GM19395 (cell line): ENCODE measurements at regions not wholly inside any gene's neighbourhood (a gene's known extent, or its start where the extent isn't known, plus 50 kb on each side); places are given as distances from the start of the nearest gene placed in this dataset.
A peak's percentile ranks its signal among the peaks of the same experiment; 100 is the strongest.

Experiments
- ATAC-seq: cut with Tn5 transposase; IDR thresholded peaks from one replicate; pipeline ENCODE4 v1.9.1; 2021; ENCODE audit warnings: mild to moderate bottlenecking, moderate library complexity; ENCODE audit not compliant: unreplicated experiment

DNA sequence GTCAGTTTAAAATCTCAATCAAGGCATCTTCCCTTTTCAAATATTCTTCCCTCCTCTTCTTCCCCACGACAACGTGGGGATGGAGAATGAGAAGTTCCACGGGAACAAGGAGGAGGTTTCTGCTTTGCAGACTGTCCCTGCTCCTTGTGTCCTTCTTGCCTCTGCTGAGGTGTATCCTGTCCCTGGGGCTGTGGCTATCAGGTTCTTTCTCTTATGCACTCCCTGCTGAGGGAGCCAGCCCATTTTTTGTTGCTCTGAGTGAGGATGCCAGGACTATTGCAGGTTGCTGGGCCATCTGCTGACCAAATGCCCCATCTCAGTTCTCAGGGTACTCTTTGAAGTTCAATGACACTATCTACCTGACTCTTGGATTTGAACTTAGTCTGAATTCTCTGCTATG is 533.6 kb downstream of the RNF144B start:
- ATAC-seq = no peak

DNA sequence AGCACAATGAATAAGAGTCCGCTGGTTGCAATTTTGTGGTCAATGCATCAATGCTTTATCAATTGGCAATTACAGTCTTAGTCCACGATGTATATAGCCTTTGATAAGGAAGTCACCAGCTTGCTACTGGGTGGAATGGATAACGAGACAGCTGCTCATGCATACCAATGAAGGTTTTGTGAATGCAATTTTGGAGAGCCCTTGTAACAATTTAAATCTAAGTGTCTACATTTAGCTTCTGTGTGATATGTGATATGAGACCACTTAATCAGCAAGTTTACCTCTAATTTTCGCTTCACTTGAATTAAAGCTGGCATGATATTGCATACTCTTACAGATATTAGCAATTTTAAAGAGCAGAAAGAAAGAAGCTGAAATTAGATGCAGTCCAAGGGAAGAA is 543.9 kb downstream of the RNF144B start:
- no peak for ATAC-seq

DNA sequence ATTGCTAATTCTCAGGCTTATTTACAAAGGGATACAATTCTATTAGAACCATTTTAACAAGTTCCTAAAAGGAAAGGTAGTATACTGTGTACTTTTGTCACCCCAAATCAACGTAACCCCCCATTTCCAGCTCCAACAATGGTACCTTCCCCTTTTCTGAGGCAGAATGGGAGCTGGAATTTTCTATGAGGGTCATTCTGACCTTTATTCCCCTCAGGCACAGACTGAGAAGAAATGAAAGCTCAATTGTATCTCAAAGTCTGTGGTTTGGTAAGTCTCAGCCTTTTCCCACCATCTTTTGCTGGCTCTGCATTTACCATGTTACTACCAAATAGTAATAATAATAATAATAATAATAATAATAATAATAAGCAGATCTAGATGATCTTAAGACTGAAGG is 571.0 kb downstream of the RNF144B start:
- ATAC-seq = no peak

DNA sequence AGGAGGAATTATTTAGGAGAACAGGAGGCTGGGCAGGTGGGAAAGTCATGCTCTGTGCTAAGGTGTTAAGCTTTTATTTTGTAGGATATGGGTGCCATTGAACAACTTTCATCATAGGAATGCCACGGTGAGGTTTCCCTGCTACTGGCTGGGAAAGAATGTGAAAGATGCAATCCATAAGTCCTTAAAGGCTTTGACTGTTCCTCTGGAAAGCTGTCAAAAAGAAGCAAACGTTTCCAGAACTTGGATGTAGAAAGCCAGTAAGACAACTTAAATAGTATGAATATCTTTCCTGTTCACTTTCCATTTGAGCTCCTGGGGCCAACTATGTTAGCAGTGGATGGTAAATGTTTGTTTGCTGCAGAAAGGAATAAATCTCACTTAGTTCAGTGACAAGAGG is 574.4 kb downstream of the RNF144B start:
- no peak for ATAC-seq

DNA sequence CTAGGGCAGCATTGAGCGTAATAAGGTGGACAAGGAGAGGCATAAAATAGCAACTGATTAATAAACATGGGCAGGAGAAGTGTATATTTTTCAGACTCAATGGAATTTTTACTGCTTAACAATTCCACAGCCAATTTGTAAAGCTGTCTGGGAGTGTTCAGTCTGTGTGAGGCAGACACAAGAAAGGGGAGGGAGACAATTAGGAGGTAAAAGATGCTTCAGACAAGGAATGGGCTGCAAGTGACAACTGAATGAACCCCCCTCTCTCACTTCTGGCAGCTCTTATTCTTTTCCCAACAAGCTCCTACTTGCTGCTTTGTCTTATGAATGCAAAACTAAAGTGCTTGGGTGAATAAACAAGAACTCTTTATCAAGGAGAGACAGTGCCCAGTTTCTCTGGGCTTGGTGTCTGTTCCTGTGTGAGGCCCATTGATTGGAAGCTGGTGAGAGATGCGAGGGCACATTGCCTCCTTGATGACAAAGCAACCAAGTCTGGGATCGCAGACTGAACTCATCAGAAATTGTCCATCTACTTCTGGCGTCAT is 575.3 kb downstream of the RNF144B start:
- ATAC-seq = no peak

DNA sequence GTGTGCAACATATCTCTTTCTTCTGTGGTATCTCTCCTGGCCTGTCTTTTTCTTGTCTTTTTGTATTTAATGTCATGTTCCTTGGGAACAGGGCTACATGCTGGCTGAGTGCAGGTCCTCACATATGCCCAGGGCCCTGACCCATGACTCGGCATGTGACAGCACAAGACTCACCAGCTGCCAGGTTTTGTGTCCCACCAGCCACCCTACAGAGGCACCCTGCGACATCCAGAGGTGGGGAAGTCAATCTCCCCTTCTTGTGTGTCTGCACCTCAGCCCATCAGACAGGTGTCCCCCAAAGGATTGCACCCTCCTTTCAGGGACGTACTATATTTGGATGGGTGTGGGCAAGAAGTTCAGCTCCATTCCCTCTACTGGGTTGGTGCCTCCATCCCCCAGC is 576.3 kb downstream of the RNF144B start:
- no peak for ATAC-seq

DNA sequence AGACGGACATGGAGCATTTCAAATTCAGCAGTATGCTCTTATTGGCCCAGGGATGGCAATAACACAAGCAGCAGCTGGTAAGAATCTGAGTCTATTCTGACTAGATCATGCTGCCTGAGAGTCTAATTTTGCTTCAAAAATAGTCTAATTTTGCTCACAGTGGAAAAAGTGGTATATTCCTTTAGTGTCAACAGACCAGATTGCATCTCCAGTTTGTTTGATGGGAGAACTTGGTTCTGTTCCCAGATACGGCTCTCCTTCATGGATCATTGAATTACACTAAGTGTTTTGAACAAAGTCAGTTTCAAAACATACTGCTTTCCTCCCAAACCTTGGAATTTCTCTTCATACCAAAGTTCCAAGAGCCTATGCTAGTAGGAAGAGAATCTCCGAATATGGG is 586.1 kb downstream of the RNF144B start:
- ATAC-seq = no peak

DNA sequence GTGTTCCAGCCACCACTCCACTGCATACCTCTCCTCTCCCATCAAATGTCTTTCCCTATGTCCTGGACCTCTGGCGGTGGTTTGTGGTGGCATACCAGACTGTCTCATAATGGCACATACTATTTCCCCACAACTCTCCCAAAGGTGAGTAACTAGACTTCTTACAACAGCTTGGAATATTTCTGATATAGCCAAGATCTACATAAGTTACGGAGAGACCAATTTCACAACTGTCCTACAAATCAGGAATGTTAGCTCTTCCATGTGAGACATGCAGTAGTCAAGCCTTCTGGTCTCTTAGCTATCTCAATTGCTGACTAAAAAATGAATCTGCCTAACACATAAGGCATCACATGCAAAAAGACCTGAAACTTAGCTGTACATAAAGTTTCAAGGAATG is 588.9 kb downstream of the RNF144B start:
- no peak for ATAC-seq

DNA sequence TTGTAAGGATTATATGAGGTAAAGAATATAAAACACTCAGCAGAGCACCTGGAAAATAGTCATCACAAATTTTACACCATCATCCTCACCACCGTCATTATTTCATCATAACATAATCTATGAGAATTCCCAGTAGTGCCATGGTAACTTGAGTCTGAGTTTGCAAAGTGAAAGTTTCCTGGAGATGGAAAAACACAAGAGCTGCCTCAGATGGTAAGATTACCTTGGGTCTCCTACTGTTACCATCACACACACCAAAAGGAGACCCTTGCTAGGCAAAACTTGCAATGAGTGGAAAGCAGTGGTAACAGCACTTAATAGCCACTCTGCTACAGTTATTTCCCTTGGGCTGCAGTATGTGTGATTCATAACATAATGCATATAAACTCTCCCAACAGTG is 589.8 kb downstream of the RNF144B start:
- no peak for ATAC-seq

DNA sequence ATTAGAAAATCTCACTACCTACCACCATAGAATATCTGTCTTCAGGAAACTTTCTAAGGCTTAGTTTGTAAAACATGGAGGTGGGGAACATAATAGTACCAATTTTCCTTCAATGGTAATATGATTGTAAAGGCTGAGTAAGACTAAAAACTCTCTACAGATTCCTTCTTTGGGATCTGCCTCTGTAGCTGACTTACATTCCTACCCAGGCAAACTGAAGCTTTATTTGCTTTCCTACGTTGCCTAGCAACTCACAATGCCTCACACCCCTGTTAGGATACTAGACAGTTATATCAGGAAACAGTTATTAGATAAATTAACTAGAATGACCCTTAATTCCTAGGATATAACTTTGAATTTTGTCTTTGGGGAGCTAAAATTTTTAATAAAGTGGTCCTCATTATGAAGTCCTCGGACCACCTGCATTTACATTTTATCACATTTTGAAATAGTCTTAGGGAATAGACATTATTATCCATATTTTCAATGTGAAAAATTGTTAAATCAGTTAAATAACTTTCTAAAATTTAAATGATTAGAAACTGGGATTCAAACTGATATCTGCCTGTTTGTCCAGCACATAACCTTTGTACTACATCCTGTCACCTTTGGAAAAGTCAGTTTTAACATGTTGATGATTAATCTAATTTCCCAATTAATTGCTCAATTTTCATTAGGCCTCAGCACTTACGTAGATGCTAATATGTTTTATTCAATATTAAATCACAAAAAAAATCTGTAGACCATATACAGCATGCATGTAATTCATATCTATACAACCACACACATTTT is 591.4 kb downstream of the RNF144B start:
- ATAC-seq = no peak

DNA sequence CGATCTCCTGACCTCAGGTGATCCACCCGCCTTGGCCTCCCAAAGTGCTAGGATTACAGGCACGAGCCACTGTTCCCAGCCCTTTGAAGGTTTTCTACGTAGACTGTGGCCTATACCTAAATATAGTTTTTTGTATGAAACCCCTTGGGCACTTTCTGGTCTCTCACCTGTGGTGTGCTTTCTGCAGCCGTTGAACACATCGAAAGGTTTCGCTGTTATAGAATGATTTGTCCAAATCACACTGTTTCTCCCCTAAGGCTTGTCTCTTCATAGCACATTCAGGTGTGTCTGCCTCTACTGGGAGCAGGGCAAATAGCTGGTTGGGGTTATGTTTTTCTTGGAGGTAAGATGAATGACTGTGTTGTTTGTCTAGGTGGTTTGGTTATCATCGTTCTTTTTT is 597.9 kb downstream of the RNF144B start:
- no peak for ATAC-seq

DNA sequence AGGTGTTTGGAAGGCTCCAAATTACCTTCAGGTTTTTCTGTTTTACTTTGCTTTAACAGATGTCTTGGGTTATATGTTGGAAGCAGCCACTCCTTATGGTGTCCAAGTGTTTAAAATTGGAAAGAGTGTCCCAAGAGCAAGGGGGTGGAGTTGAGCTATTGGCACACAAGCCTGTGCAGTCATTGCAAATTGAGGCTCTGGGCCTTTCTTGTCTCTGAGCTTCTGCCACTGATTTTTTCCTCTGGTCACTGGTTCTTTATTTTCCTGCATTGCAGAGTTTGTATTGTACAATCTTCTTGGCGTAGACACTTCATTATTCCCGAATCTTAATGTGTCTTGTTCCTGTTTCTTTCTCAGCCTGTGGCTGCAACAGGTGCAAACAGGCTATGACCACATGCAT is 598.8 kb downstream of the RNF144B start:
- no peak for ATAC-seq

DNA sequence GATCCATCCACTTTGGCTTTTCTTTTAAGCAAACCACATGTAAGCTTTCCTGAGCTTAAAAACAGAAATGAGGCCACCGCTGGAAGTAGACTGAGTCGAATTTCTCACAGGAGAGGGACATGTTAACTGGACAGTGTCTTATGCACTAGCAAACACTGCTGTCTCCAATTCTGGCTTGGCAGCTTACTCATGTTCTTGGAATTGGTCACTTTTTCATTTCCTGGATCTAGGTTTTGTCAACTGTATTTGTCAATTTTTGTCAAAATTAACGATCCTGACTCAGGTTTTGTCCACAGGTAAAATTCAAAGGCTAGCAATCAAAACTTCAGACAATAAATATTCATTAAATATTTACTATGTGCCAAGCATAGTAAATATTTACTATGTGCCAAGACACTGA is 601.5 kb downstream of the RNF144B start:
- no peak for ATAC-seq

DNA sequence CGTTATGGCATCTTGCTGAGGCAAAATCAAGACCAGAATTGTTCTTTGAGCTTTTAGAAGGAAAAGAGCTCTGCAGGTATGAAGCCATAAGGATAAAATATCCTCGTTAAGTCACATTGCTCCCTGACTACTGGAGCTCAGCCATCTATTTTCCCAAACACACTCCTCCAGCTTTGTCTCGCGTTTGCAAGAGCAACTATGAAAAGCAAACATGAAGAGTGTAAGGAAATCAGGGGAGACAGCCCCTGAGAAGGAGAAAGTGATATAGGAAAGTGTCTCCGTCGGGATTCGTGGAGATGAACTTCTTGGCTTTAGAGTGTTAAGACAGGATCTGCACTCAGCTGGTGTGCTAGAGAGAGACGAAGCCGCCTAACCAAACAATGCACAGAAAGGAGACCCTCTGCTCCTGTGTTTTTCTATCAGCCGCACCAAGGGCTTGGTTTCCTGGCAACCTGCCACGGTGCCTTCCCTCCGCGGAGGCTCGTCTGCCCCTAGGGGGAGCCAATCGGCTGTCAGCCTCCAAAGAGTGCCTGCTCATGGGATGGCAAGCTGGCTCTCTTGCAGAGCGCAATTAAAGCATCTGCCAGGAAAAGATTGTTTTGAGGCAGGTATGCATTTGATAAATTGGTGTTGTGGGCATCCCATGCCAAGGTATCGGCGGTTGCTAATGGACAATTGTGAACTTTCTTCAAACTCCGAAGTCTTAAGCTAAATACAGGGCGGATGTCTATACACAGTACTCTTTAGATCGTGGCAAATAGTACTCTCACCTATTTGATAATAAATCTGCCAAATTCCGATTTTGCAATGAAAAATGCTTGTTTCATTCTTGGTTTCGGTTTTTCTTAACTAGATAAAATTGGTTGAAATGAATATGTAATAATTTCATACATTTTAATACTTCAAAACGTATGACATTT is 603.2 kb downstream of the RNF144B start:
- peak; percentile 87 for ATAC-seq

DNA sequence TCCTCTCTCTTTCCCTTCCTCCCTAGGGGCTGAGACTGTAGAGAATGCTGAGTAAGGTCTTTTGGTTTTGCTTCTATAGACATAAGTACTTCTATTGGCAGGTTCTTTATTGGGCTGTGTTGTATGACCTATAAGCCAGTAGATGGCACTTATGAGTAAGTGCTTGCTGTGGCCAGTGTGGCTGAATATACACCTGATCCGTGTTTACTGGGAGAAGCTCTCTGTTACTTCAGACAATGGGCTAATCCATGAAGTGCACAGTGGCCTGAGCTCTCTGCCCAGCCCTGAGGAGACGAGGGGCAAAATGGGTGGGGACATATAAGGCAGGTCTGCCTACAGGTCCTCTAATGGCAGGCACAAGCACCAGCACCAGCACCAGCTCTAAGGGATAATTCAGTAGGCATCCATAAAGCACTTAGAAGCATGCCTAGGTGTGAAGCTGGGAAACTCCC is 610.3 kb downstream of the RNF144B start:
- ATAC-seq = peak; percentile 97

DNA sequence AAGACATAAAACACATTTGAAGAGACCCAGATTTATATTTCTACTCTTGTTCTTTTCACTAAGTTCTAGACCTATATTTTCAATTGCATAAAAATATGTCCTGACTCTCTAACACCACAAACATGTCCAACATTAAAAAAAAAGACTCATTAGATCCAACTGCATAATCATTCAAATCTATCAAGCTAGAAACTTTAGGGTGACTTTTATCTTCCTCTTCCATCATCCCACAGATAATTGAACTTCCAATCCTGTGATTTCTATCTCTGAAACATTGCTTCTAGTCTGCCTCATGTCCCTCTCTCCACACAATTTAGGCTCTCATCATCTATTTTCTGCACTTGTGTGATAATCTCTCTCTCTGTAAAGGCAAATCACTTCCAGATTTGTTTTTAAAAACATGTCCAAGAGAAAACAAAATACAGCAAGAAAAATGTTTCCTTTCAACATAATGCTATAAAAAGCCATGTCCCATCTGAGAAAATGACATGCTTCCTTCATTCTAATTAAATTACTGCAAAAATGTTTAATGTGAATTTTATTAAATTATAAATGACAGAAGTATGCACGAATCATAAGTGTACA is 615.9 kb downstream of the RNF144B start:
- no peak for ATAC-seq

DNA sequence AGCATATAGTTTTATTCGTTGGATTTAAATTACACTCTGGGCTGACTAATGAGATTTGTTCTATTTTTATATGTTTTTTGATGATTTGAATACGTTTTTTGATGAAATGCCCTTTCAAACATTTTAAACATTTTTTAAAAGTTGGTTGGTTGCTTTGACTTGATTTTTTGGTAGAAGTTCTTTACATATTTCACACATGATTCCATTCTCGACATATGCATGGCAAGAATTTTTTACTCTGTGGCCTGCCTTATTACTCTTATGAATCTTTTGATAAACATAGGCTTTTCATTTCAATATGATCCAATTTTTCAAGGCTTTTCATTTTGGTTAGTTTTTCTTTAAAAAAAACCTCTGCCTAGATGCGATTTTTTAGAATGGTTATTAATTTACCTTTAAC is 617.0 kb downstream of the RNF144B start:
- ATAC-seq = no peak

DNA sequence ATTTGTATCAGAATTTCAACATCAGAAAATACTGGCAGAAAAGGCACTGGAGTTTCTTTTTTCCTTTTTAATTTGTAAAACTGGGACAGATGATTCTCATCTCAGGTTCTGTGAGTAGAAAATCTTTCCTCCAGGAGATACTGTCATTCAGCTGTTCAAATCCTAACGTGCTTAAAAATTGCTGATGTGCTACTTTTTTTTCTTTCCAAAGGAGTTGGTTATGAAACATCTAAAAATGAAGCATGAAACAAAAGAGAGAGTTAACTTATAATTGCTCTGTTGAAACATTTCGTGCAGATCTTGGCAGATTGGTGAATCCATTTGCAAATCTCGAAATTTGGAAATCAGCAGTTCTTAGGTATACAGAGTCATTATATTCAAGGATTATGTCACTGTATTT is 622.6 kb downstream of the RNF144B start:
- ATAC-seq = no peak

DNA sequence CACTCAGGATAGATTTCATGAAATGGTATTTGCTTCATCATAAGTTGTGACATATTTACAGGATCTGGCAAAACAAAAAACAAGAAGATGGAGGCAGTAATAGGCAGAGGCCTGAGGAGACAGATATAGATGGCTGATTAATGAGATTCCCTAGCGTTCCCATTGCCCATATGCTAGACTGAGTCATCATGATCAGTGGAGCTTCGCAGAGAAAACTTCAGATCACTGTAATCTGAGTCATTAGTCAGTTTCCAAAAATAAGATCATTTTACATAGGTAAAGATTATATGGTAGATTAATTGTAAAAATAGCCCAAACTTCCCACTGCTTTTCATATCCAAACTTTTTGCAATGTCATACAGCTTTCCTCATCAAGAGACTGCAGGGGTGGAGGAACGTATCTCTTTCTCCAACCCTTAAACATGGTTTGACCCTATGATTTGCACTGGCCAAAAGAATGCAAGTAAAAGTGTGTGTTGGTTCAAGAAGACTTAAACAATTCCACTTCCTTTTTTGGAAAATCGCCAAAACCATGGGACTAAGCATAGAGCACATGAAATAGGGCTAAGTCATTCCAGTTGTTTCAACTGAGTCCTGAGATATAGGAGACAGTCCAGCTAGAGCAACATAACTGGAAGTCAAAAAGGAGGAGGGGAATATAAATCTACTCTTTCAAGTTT is 626.0 kb downstream of the RNF144B start:
- ATAC-seq = no peak

DNA sequence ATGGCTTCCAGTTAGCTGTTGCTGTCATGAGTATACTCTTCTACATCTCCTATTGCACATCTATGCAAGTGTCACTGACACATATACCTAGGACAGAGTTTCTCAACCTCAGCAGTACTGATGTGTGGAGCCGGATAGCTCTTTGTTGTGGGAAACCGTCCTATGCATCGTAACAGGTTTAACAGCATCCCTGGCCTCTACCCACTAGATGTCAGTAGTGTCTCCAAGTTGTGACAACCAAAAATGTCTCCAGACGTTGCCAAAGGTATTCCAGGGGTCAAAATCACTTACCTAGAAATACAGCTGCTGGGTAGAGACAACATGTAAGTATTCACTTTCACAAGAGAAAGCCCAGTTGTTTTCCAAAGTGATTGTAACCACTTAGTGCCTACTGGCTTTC is 637.6 kb downstream of the RNF144B start:
- no peak for ATAC-seq

DNA sequence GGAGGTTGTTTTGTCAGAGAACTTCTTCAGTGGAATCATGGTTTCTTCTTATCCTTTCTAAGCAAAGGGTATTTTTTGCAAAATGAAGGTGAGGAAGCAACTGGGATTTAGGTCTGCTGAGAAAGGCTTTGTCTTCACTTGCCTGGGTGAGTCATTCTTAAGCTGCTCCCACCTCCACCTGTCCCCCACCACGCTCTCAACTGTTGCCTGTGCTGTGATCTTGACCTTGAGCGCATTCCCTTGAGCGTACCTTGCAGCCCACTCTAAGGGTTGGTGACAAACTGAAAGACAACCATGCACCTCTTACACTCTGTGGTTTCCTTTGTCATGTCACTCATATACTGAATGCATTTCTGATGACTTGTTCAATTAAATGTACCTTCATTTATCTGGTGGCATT is 641.1 kb downstream of the RNF144B start:
- ATAC-seq = no peak
